ENCODE measurements at regions not wholly inside any gene's neighbourhood (a gene's known extent, or its start where the extent isn't known, plus 50 kb on each side); places are given as distances from the start of the nearest gene placed in this dataset.

DNA sequence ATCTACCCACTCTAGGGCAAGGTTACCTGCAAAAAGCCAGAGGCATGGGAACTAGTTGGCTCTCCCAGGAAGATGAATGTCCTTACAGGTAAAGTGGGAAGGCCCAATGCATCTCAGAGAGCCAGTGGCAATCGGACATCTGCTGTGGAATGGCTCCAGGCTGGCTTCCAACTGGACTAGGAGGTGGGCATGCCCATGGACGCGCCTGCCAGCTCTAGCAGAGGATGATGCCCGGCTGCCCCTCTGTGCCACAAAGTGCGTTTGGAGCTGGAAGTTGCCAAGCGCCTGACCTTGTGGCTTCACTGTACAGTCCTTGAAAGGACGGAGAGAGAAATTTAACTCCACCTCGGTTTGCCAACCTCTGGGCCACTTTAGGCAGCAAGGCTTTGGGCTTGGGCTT lies 84.4 kb downstream of the NR2F2 start:
- DNase-seq, result no peak

DNA sequence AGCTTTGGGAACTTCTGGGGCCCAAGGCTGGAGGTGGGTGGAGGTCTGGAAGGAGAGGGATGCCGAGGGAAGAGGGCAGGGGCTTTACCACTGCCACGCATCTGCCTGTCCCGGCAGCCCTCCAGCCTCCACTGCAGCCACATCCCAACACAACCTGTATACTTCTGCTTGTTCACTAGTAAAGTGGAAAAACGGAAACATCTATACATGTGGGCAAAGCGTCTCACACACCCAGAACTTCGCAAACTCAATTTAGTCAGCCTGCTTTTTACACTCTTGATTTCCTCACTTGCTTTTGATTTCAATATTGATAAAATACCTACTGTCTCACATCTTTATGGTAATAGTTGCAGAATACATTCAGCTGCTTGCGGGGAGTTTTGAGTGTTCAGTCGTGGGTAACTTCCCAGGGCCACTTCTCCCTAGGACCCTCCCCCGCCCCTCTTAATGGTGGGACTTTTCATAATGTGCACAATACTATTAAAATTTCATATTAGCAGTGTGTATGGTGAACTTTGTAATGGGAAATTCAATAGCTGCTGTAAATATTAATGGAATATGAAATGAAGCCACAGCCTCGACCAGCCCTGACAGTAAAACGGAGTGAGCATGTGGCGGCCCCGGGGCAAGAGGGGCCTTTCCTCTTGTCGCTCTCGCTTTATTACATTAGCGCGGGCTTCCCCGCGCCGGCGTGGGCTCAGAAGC lies 85.2 kb downstream of the NR2F2 start:
- DNase-seq, result no peak

DNA sequence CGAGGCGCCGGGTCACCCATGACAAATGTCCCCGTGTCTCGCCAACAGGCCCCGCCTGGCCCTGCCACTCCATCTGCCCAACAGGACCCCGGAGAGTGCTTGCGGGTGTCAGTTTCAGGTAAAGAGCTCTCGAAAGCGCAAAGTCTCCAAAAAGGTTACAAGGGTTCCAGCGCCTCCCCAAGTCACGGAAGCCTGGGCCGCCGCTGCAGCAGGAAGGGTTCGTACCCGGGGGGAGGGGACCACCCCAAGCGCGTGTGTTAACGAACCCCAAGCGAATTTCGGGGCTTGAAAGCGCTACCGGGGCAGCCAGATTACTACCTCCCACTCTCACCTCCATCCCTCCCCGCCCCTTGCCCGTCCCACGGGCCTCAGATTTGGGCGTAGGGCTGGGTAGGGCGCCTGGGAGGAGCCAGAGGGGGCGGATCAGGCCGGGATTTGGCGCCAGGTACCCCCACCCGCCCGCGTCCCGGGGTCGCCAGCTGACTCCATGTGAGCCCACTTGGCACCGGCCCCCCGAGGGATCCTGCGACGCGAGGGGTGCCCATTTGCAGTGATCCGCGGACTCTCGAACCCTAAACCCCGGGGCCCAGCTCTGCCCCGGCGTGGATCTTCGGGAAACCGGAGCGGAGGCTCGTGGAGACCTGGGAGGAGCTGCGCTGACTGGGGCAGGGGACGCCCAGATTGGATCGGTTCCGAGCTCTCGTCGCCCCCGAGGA lies 85.9 kb downstream of the NR2F2 start:
- DNase-seq, result no peak

DNA sequence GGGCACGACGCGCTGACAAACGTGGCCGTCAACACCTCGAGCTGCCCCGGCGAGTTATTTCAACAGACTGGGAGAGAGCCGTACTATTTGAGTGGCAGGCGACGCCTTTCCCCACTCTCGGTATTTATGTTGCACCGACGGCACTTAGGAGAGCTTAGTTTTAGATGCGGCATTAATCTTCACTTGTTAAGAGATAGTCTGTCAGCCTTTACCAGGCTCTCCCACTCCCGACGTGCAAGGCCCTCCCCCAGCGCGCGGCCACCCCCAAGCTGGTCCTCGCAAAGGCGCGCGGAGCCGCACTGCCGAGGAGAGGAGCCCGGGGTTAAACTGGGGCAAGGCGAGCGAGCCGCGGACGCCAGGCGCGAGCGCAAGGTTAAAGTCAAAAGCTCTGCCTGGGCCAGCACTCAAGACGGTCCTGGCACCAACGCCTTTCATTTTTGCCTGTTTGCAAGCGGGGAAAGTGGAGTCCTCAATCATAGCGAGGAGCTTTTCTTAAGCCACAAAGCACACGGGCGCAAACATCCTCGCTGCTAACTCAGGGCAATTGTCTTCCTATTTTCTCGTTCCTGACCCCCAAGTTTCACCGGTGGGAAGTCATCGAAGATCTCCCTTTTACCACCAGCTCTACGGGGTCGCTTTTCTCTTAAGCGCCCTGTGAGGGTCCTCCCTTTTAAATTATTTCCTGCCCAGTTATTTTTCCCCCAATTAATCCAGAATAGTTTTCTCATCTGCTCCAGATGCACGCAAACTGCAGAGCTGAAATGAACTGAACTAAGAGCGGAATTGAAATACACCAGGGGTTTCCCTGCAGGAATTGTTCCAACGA lies 86.6 kb downstream of the NR2F2 start:
- DNase-seq, result no peak

GRCh38 chr15:96417760-96418130 lies 87.2 kb downstream of the NR2F2 start:
- no peak for DNase-seq

- no peak for DNase-seq
These were observed 87.6 kb downstream of the NR2F2 start for GRCh38 chr15:96418146-96418545.

- no peak for DNase-seq
These were observed 90.7 kb downstream of the NR2F2 start for GRCh38 chr15:96421178-96421601.

DNA sequence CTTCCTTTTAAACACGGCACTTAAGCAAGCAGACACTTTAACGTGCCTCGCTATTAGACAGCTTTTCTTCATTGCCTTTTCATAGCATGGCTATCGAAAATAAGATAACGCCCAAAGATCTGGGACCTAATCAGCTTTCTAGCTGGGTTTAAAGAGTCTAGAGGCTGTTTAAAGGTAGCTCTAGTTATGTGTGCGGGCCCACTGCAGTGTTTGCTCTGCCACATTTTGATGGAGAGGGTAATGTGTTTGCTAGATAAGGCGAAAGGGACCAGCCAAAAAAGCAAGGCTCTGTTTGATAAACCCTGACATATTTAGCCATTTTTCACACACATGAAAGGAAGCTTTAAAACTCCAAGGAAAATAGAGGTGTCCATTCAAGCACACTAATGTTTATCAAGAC lies 91.6 kb downstream of the NR2F2 start:
- DNase-seq, result no peak

- no peak for DNase-seq
These were observed 94.2 kb downstream of the NR2F2 start for GRCh38 chr15:96424674-96425073.

GRCh38 chr15:96428742-96429141 lies 98.2 kb downstream of the NR2F2 start:
- DNase-seq, result no peak

DNA sequence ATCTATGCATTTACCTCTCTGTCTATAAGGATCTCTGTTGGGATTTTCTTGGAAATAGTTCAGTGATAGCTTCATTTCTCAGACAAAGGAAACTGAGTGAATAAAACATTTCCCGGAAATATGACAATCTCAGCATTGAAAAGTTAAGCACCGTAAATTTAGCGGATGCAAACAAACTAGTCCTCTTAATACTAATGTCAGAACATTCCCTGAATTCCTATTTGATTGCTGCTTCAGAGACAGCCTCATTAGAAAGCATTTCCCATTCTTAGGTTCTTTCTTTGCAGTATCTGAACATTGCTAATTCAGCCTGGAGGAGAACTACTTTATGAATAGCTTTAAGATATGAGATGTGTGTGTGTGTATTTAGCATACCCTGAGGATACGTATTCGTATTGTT lies 101.3 kb downstream of the NR2F2 start:
- no peak for DNase-seq

DNA sequence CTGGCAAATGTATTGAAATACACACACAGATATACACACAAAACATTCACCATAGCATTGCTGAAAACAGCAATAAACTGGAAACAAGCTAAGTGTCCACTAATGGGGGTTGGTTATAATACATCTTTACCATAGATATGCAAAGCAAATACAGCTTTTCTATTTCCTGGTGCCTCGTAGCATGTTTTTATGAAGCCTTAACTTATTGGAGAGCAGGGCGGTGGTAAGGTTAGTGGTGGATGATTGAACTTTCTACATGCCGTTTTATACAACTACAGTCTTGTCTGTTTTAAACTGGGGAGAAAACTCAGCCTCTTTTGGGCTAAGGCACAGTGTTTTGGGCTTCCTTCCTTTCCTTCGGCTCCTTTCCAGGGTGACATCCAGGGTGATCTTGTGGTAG lies 104.5 kb downstream of the NR2F2 start:
- DNase-seq, result no peak

DNA sequence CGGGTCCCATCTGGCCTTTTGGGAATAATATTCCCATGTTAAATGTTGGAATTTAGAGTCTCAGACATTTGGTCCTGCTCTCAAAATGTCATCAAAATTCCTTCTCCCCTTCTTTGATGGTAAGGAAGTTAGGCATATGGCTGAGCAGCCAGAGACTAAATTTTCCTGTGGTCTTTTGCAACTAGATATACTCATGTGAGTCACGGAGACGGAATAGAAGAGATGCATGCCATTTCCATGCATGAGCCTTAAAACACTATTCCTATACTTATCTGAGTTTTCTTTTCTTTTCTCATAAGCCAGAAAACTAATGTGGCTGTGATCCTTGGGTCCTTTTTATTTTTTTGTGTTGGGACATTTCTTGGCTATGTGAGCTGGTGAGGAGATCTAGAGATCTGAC lies 105.3 kb downstream of the NR2F2 start:
- no peak for DNase-seq

GRCh38 chr15:96440978-96441377 lies 110.5 kb downstream of the NR2F2 start:
- no peak for DNase-seq

- DNase-seq, result no peak
These were observed 111.6 kb downstream of the NR2F2 start for GRCh38 chr15:96442076-96442475.

DNA sequence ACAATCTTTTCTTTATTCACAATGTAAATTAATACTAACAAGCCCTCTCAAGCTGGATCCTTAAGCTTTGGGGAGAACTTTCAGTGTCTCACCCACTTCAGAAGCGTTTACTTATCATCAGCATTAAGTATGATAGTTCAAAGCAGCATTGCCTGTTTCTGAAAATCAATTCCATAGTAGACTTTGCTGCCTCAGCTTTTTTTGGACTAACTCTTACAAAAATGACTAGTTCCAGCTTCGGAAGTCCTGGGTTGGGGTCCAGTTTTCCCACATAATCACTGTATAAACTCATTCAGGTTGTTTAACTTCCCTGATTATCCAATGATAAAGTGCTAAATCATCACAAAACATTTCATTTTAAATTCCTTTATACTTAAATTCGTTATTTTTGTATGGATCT lies 114.4 kb downstream of the NR2F2 start:
- DNase-seq, result no peak

- DNase-seq, result no peak
These were observed 118.4 kb downstream of the NR2F2 start for GRCh38 chr15:96448923-96449322.

DNA sequence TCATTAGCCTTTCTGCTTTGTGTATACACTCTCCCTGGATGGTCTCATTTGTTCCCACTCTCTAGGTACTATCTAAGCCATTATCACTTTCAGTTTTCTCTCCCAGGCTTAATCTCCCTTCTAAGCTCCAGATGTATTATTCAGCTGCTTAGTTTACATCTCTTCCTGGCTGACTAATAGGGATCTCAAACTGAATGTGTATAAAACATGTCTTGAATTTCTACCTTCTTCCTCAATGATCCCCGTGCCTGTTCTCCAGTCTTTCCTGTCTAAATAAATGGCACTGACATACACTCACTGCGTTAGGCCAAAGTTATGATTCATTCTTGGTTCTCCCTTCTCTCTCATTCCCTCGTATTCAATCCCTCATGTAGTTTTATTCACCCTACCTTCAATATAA lies 127.3 kb downstream of the NR2F2 start:
- DNase-seq, result no peak

DNA sequence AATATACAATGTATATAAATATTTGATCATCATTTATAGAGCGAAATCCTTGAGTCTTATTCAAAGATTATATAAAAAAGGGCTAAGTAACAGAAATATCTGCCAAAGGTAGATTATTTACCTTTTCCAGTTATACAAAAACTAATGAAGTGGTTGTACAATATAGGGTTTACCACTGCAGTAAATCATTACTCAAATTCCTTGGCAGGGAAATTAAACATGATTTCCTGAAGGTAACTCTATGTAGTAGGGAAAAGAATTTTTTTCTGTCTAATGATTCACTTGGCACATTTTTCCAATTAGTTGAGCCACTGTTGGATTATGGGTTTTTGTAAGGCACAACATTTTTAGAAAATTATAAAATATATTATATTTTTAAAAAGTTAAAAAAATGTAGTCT lies 129.6 kb downstream of the NR2F2 start:
- no peak for DNase-seq

GRCh38 chr15:96462768-96463750 lies 132.6 kb downstream of the NR2F2 start:
- no peak for DNase-seq

DNA sequence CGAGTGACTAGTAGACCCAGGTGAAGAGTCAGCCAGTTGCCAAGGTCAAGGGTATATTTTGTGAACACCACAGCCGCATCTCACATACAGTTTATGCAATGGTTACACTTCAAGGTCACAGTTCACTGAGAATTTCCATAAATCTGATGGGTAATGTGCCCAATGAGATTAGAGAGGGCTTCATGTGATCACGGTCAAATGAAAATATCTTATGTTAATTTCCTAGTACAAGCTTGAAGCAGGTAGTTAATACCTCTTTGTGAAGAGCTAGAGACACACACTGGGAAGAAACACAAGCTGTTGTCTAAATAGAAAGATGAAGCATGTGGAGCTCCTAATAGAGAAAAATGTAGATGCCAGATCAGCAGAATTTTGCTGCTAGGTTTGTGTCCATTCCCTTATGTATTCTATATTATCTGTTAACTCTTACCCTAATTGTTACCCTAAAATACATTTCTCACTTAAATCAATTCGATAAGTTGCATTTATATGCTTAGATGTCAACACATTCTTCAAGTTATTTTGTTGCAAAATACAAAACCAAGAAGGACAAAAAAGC lies 136.0 kb downstream of the NR2F2 start:
- no peak for DNase-seq

Measured in nucleus accumbens (tissue), 56 donors.